ENCODE measurements at regions not wholly inside any gene's neighbourhood (a gene's known extent, or its start where the extent isn't known, plus 50 kb on each side); places are given as distances from the start of the nearest gene placed in this dataset.

DNA sequence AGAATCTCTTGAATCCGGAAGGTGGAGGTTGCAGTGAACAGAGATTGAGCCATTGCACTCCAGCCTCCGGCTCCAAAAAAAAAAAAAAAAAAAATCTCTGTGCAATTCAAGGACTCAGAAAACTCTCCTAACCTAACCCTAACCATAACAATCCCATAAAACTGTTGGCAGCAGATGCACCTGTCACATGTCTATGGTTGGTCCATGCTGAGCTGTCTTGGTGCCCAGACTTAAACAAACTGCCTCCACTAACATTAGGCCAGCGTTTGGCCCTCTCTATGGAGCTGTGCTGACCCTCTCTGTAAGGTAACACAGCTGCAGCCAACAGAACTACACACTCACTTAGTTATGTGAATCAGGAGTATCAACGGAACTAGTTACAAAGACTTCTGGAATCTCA is 132.5 kb upstream of the PTER start:
- no peak for DNase-seq (ENCODE audit: extremely low read depth in 1 of 11, low read depth in 9 of 11, low spot score in 4 of 11)

DNA sequence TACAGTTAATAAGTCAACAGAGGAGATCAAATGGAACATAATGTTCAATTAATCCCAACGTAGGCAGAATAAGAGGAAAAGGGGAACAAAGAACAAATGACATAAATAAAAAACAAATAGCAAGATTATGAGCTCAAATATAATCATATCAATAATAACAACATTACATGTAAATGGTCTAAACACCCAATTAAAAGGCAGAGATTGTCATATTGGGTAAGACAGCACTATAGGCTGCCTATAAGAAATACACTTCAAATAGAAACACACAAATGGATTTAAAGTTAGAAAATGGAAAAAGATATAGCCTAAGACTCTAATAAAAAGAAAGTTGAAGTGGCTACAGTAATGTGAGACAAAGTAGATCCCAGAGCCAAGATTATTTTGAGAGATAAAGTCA is 126.4 kb upstream of the PTER start:
- no peak for DNase-seq (ENCODE audit: extremely low read depth in 1 of 11, low read depth in 9 of 11, low spot score in 4 of 11)

GRCh38 chr10:16314259-16314658 is 122.6 kb upstream of the PTER start:
- no peak for DNase-seq (ENCODE audit: extremely low read depth in 1 of 11, low read depth in 9 of 11, low spot score in 4 of 11)

GRCh38 chr10:16316733-16317390 is 119.9 kb upstream of the PTER start:
- no peak for DNase-seq (ENCODE audit: extremely low read depth in 1 of 11, low read depth in 9 of 11, low spot score in 4 of 11)

GRCh38 chr10:16341637-16342036 is 95.2 kb upstream of the PTER start:
- DNase-seq (ENCODE audit: extremely low read depth in 1 of 11, low read depth in 9 of 11, low spot score in 4 of 11): no peak

DNA sequence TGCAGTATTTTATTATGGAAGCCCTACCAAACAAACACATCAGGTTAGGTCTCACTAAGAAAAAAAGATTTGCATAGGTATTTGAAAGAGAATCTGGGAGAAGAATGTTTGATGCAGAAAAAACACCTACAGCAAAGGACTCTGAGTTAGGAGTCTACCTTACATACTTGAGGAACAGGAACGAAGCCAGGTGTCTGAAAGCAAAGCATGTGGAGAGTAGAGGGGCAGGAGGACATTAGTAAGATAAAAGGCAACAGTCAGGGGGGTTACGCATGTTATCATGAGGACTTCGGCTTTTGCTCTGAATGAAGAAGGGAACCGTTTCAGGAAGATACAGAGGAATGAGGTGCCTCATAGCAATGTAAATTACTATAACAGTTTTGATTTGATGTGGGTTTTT is 87.9 kb upstream of the PTER start:
- no peak for DNase-seq (ENCODE audit: extremely low read depth in 1 of 11, low read depth in 9 of 11, low spot score in 4 of 11)

DNA sequence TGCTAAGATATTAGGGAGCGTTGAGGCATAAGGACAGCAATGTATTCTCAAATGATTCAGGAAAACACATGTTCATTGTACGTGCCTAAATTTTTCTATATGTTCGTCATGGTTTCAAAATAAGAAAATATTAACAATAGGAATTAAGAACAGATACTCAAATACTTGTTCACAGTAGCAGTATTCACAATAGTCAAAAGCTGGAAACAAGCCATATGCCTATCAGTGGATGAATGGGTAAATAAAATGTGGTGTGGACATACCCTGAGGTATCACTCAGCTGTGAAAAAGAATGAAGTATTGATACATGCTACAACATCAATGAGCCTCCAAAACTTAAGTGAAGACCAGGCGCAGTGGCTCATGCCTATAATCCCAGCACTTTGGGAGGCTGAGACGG is 84.7 kb upstream of the PTER start:
- DNase-seq (ENCODE audit: extremely low read depth in 1 of 11, low read depth in 9 of 11, low spot score in 4 of 11): no peak

- no peak for DNase-seq (ENCODE audit: extremely low read depth in 1 of 11, low read depth in 9 of 11, low spot score in 4 of 11)
Observed at GRCh38 chr10:16360001-16360400, 76.8 kb upstream of the PTER start.

DNA sequence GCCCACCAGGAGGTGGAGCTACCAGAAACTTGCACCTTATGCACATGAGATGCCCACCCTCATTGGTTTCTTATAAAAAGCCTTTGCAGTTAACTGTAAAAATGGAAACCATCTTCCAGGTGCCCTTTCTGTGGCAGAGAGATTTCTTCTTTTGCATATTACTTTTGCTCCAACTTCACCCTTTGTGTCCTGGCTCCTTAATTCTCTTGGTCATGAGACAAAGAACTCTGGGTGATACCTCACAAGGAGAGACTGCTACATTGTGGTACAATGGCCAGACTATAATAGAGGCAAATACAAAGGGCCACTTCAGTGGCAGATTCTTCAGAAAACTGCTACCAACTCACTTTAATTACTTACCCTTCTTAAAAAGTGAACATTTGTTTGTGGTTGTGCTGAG is 76.4 kb upstream of the PTER start:
- no peak for DNase-seq (ENCODE audit: extremely low read depth in 1 of 11, low read depth in 9 of 11, low spot score in 4 of 11)

GRCh38 chr10:16361086-16361485 is 75.7 kb upstream of the PTER start:
- DNase-seq (ENCODE audit: extremely low read depth in 1 of 11, low read depth in 9 of 11, low spot score in 4 of 11): no peak

GRCh38 chr10:16363741-16364140 is 73.1 kb upstream of the PTER start:
- DNase-seq (ENCODE audit: extremely low read depth in 1 of 11, low read depth in 9 of 11, low spot score in 4 of 11): no peak

GRCh38 chr10:16367621-16368292 is 69.1 kb upstream of the PTER start:
- no peak for DNase-seq (ENCODE audit: extremely low read depth in 1 of 11, low read depth in 9 of 11, low spot score in 4 of 11)

GRCh38 chr10:16381083-16381482 is 55.7 kb upstream of the PTER start:
- no peak for DNase-seq (ENCODE audit: extremely low read depth in 1 of 11, low read depth in 9 of 11, low spot score in 4 of 11)

DNA sequence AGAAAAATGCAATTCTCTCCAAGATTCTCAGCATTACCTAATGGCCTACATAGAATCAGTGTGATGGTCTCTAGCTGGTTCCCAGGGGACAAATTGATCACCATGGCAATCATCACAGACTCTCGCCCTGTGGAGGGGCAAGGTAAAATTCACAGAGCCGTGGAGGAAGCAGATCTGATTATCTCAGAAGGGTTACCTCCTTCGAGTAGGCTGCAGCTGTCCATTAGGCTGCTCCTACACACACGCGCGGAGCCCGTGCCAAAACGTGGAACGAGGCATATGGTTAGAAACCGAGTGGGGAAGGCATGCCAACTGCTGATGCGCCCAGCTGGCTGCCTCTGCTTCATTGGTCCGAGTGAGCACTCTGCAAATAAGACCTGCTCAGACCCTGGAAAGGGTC is 52.8 kb upstream of the PTER start:
- no peak for DNase-seq (ENCODE audit: extremely low read depth in 1 of 11, low read depth in 9 of 11, low spot score in 4 of 11)

DNA sequence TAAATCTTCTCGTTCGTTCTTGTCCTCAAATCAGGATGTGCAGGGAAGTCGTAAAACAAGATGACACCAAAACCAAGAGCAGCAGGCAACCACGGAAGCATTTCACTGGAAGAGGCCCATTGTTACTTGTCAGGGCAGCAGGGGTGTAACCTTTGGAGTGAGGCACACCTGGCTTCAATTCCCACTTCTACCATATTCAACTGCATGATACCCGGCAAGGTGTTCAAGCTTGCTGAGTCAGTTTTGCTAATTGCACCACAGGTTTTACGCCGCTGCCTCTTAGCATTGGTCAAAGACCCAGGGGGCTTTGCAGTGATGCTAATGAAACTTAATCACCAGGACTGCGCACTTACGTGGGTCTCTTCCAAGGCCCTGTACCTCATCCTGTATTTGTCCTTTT is 50.0 kb upstream of the PTER start:
- DNase-seq (ENCODE audit: extremely low read depth in 1 of 11, low read depth in 9 of 11, low spot score in 4 of 11): no peak

Data from renal cortex interstitium (tissue), 11 donors.